Colonic mucosa (tissue), 4 donors: ENCODE measurements at regions not wholly inside any gene's neighbourhood (a gene's known extent, or its start where the extent isn't known, plus 50 kb on each side); places are given as distances from the start of the nearest gene placed in this dataset.

Experiments
- DNase-seq: peaks from one replicate; pipeline ENCODE4 v3.0.0-alpha.2; 2020
- H3K27ac ChIP-seq: fragments of 200-600 bp; one replicate; pipeline ENCODE4 v1.8.0; 2021
- H3K27me3 ChIP-seq: fragments of 200-600 bp; one replicate; pipeline ENCODE4 v1.8.0; 2021
- H3K36me3 ChIP-seq: fragments of 200-600 bp; one replicate; pipeline ENCODE4 v1.8.0; 2021
- H3K4me1 ChIP-seq: fragments of 200-600 bp; one replicate; pipeline ENCODE4 v1.8.0; 2021; ENCODE audit warnings: mild to moderate bottlenecking
- H3K4me3 ChIP-seq: fragments of 200-600 bp; one replicate; pipeline ENCODE4 v1.8.0; 2021
- H3K9ac ChIP-seq, 2 donors: one replicate each; pipeline ENCODE4 v1.7.0; 2013; ENCODE audit warnings: control low read depth in 2 of 2, low read depth in 2 of 2, low read length in 2 of 2
- H3K9me3 ChIP-seq: fragments of 200-600 bp; one replicate; pipeline ENCODE4 v1.8.0; 2021
- intact Hi-C: fragments of 100-400 bp; cut with DNase I; formaldehyde crosslinking; loops from one replicate; pipeline ENCODE4 v1.14.1; 2022
- TF ChIP-seq, protein P1 (sequence below): fragments of 200-600 bp; IDR thresholded peaks from one replicate; pipeline ENCODE4 v1.8.0; 2022; ENCODE audit warnings: antibody characterized with exemption, mild to moderate bottlenecking
- donor health status: healthy.
- donor health status: DM: no; HTN: no; CAD: no.
- donor health status: DM: no; HTN: no; CAD: no.

DNA sequence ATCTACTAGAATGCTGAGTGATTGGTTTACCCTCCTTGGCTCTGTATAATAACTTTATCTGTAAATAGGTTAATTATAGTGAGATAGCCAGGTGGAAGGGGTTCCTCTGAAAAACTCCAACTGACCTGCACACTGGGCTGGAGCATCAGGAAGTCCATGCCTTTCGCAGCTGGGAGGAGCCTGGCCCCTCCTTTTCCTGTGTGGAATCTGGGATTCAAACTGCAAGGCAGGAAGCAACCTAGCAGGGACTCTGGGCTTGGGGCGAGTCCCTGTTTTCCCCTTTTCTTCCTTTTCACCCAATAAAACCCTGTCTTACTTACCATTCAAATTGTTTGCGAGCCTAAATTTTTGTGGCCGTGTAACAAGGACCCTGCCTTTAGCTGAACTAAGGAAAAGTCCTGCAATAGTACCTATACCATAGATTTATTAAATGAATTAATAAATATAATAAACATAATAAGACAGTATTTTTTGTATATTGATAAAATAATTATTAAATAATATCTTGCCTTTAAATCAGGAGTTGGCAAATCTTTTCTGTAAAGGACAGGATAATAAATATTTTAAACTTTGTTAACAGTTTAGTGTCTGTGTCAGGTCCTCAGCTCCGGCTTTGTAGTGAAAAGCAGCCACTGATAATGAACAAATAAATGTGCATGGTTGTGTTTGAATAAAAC, 406.2 kb upstream of the MMS22L start:
- H3K27ac ChIP-seq: no peak overlapping the region
- H3K9me3 ChIP-seq: no peaks in the 10 kb centered on the region
- DNase-seq: no peak
- H3K9ac ChIP-seq: no peak overlapping the region
- H3K36me3 ChIP-seq: no peaks in the 10 kb centered on the region
- no peaks in the 10 kb centered on the region for H3K27me3 ChIP-seq
- no peak overlapping the region for H3K4me3 ChIP-seq
- TF ChIP-seq, protein P1, sequence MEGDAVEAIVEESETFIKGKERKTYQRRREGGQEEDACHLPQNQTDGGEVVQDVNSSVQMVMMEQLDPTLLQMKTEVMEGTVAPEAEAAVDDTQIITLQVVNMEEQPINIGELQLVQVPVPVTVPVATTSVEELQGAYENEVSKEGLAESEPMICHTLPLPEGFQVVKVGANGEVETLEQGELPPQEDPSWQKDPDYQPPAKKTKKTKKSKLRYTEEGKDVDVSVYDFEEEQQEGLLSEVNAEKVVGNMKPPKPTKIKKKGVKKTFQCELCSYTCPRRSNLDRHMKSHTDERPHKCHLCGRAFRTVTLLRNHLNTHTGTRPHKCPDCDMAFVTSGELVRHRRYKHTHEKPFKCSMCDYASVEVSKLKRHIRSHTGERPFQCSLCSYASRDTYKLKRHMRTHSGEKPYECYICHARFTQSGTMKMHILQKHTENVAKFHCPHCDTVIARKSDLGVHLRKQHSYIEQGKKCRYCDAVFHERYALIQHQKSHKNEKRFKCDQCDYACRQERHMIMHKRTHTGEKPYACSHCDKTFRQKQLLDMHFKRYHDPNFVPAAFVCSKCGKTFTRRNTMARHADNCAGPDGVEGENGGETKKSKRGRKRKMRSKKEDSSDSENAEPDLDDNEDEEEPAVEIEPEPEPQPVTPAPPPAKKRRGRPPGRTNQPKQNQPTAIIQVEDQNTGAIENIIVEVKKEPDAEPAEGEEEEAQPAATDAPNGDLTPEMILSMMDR: no peak
- no peaks in the 10 kb centered on the region for H3K4me1 ChIP-seq
- intact Hi-C loops: no loop called here

DNA sequence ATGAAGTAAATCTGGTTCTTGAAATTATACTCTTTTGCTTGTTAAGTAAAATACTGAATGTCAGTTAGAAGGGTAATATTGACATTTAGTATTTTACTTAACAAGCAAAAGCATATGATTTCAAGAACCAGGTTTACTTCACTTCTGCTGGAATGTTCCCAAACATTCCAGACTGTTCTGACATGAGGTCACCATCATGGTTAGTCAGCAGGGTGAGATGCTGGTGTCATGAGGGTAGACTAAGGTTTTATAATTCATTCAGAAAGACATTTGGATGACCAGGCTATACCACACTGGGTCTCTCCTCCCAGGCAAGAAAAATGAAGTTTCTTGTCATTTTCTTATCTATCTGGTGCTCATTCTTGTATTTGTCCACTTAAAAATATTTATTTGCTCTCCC, 414.4 kb upstream of the MMS22L start:
- H3K9me3 ChIP-seq: no peaks in the 10 kb centered on the region

DNA sequence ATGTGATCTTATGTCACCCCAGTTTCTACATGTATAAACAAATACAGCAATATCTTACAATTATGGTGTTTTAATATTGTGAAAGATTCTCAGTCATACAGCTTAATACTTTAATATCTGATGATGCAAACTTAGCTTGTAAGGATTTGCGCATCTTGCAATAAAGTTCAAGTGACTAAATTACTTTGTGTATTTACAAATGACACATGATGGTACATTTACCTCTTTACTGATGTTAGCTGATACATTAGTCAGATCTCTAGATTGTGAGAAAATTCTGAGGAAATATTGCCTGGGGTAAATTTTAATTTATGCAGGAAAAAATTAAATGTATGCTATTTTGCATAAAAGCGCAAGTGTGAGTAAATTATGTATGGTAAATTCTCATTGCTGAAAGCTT, 418.8 kb upstream of the MMS22L start:
- Histone ChIP-seq H3K4me1 (no peaks in the 10 kb centered on the region), H3K4me3 (no peak overlapping the region), H3K9me3 (no peaks in the 10 kb centered on the region), H3K27ac (no peak overlapping the region), H3K36me3 (no peaks in the 10 kb centered on the region), H3K9ac (no peak overlapping the region), H3K27me3 (no peaks in the 10 kb centered on the region)
- TF ChIP-seq, protein P1: no peak
- intact Hi-C loops: no loop called here
- no peak for DNase-seq

More for the DNA sequence above, 414.4 kb upstream of the MMS22L start:
- Histone ChIP-seq H3K4me3 (no peak overlapping the region), H3K4me1 (no peaks in the 10 kb centered on the region), H3K27me3 (no peaks in the 10 kb centered on the region), H3K9ac (no peak overlapping the region), H3K36me3 (no peaks in the 10 kb centered on the region), H3K27ac (no peak overlapping the region)
- intact Hi-C loops: no loop called here
- TF ChIP-seq, protein P1: no peak
- DNase-seq: no peak

DNA sequence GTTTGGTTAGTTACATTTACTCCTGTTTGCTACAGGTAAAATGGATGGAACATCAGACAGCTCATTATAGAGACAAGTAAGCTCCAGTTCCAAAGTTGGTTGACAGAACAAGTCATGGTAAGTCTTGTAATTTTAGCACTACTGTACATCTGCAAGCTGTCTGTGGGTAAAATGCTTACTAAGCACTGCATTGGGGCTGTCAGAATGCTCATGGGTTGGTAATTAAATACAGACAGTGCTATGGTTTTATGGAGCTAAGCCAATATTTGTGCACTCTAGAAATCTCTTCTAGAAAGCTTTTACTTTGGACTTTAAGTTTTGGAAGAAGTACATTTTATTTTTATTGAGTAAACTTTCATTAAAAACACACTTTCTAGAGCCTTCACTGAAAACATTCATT, 419.2 kb upstream of the MMS22L start:
- DNase-seq: no peak
- H3K36me3 ChIP-seq: no peaks in the 10 kb centered on the region
- no peaks in the 10 kb centered on the region for H3K27me3 ChIP-seq
- TF ChIP-seq, protein P1: no peak
- H3K9ac ChIP-seq: no peak overlapping the region
- intact Hi-C loops: no loop called here
- no peaks in the 10 kb centered on the region for H3K9me3 ChIP-seq
- no peak overlapping the region for H3K4me3 ChIP-seq
- no peak overlapping the region for H3K27ac ChIP-seq
- no peaks in the 10 kb centered on the region for H3K4me1 ChIP-seq

DNA sequence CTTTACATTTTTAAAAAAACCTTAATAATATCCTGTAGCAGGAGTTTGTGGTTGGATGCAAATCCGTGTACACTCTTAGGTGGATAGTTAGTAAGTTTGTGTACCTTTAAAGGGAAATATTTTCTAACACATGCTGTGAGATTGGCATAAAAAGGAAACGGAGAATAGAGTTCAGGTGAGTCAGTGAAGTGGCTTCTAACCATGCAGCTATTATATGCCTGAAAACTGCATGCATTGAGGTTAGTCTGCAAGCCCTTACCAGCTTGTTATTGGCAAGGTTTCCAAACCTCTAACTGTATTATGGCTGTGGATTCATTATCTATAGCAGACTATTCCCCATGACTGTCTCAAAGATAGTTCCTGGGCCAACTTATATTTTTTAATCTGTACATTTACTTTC, 420.6 kb upstream of the MMS22L start:
- no peak overlapping the region for H3K9ac ChIP-seq
- H3K36me3 ChIP-seq: no peaks in the 10 kb centered on the region
- no peak for DNase-seq
- no peak overlapping the region for H3K4me3 ChIP-seq
- intact Hi-C loops: no loop called here
- TF ChIP-seq, protein P1: no peak
- H3K27me3 ChIP-seq: no peaks in the 10 kb centered on the region
- no peaks in the 10 kb centered on the region for H3K4me1 ChIP-seq
- H3K27ac ChIP-seq: no peak overlapping the region
- no peaks in the 10 kb centered on the region for H3K9me3 ChIP-seq
